Middle frontal gyrus (tissue), 1 donor: ENCODE measurements at regions not wholly inside any gene's neighbourhood (a gene's known extent, or its start where the extent isn't known, plus 50 kb on each side); places are given as distances from the start of the nearest gene placed in this dataset.

Source experiments
- DNase-seq: peaks from one replicate; pipeline ENCODE4 v3.0.0-alpha.2; 2015; ENCODE audit warnings: low spot score; ENCODE audit errors: extremely low spot score

DNA sequence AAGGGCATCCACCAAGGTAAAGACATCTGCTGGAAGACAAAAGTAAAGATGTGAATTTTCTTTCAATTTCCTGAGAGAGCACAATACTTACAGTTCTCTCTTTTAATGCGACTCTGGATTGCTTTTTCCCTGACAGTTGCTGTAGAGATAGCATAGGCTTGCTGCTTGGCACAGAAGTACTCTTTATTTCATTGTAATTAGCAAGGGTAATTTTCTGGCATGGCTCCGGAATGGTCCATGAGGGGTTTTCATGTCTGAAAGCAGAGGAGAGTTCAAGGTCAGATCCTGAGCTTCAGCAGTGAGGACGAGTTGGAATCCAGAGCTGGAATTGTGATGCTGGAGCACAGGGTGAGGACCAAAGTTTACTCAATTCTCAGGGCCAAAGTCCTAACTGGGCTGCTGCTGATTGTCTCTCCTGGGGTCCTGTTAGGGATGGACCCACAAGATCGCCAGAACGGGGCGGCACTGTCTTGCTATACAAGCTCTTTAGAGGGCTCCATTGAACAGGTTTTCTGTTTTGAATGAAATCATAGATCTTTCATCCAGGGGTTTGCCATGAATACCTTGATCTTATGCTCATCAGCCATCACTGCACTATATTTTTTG, 190.0 kb upstream of the MKI67 start:
- DNase-seq = no peak

DNA sequence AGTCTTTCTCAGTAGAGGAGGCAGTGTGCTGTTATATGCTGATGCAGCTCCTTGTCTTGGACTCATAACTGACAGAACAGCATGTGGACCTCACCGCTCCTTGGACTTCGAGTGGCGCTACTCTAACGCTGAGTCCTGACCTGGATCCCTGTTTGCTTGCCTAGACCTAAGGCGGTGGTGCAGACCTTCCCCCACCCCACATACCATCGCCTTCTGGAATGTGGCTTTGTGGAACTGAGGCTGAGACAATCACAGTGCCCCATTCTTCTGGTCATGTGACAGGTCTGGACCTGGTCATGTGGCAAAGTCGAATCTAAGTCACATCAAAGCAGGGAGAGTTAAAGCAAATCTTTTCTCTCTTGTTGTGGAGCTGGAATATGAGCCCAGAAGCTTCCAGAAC, 190.7 kb upstream of the MKI67 start:
- no peak for DNase-seq

DNA sequence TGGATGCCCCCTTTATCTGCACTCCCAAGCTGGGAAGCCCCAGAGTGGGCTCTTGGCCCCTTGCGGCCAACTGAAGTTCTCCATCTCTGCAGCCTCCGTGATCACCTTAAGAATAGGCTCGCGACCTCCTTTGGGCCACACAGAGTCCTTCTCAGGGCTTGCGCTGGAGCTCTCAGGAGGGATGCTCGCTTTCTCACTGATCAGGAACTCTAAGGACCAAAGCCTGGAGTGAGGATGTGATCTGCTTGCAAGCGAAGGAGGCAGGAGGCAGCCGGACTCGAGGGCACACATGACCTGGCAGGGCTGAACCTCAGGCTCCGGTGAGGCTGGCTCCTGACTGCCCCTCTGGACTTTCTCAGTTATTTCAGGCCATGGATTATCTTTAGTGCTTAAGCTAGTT, 192.1 kb upstream of the MKI67 start:
- no peak for DNase-seq

DNA sequence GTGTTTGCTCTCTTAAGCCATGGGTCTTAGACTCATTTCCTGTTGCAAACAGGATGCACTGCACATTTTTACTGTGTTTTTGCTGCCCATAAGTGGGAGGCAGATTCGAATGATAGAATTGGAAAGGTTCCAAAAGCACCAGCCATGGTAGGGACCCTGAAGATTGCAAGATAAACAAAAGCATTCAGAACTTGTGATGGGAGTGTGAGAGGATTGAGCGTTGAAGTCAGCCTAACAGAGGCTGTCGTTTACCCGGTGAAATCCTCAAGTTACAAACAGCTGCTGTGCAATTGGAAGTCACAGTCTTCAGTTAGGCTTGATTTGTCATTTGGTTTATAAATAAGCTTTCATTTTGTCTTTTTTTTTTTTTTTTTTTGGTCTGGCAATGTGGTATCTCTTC, 192.7 kb upstream of the MKI67 start:
- DNase-seq = no peak

DNA sequence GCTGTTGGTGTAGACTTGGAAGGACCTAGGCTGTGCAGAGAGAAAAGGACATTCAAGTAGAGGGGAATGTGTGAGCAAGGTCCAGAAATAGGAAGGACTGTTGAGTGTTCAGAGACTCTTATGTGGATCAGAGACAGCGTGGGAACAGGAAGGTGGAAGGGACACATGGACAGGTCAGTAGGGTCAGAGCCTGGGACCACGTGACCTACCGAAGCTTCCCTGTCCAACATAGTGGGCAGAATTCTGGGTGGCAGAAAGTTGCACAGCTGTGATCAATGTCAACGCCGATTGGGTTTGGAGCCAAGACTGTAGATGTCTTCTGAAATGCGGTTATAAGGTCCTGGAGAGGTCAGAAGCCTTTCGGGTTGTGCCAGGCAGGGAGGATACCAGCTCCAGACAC, 195.9 kb upstream of the MKI67 start:
- DNase-seq = no peak

DNA sequence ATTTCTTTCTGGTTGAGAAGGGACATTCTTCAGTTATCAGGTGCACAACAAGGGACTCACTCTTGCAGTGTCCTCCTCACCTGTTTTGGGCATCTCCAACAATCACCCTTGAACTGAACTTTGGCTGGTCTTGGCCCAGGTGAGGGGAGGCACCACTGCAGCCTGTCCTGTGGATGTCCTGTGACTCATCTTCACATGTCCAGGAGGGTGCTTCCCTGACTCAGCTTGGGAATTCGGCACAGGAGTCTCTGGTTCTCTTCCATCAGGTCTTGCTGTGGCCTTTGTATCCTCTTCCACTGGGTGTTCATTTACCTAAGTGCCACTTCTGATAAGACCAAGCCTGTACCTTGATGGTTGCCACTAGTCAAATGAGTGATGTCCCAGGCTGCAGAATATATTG, 196.7 kb upstream of the MKI67 start:
- no peak for DNase-seq

DNA sequence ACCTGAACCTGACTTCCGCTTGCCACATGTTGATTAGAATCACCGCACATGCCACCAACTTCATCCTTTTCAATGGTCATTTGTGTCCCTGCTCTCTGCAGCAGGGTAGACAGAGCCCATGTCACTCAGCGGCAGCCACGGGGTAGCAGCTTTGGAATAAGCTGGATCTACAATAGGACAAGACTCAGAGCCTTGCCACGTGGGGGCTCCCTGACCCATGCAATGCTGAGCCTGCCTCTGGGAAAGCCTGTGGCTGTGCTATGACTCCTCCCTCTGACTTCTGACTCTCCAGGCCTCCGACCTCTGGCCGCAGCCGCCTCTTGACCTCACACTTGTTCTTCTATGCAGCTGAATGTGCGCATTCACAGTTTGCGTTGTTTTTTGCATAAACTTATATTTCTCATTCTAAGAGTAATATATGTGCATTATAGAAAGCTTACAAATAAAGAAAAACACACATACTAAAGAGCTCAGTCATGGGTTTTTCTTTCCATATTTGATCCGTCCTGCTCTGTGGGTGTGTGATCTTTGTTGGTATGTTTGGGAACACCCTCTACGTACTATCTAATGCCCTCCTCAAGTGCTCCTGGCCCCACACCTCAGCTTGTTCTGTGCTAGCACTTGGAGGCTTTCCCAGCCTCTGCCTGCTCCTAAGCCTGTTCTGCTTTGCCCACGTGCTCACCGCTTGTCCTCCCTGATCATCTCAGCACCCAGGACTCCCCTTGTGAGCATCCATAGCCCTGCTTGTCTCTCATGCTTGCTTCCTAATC, 198.0 kb upstream of the MKI67 start:
- DNase-seq = no peak

DNA sequence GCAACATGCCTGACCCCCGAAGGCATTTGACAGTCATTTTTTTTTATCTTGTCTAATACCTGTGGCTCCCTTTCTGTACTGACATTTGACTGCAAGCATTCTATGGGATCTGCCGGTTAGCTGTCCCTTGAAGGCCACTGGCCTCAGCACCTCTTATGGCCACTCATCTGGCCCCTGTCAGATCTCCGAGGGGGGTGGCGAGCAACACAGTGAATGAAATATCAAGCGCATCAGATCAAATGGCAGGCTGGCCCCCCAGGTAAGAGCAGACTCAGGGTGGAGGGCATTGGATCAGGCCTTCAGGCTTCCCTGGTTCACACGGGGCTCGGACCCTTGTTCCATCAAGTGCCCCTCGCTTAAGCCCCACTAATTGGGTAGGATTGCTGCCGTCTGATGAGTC, 199.6 kb upstream of the MKI67 start:
- no peak for DNase-seq

DNA sequence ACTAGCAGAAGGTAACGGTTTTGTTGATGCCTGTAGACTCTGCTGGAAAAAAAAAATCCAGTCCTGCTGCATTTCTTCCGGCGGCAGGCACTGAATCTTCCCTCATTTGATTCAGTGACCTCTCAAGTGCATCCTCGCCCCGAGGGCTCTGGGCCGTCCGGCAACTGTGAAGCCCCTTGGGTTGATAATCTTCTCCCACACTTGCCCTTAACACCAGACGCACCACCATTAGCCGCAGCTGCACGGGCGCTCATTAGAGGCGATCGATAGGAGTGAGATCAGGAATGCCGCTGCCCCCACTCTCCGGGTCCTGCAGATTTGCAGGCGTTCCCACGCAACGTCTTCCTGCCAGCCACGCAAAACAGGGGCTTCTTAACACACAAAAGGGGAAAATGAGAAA, 200.0 kb upstream of the MKI67 start:
- DNase-seq = no peak

DNA sequence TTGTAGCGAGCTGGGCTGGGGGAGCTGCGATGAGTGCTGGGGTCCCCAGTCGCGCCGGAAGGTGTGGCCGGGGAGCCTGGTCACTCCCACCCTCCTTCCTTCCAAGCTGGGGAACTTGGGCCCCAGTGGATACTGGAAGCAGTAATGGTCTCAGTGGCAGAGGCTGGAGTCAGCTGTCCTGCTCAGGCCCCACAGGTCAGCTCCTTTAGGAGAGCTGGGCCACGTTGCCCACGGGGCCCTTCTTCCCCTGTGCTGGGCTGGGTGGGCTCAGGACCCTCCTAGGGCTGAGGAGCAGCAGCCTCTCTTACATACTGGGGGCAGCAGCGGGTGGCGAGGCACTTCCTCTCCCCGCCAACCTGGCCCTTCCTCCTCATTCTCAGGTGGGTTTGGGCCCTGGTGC, 200.6 kb upstream of the MKI67 start:
- no peak for DNase-seq

DNA sequence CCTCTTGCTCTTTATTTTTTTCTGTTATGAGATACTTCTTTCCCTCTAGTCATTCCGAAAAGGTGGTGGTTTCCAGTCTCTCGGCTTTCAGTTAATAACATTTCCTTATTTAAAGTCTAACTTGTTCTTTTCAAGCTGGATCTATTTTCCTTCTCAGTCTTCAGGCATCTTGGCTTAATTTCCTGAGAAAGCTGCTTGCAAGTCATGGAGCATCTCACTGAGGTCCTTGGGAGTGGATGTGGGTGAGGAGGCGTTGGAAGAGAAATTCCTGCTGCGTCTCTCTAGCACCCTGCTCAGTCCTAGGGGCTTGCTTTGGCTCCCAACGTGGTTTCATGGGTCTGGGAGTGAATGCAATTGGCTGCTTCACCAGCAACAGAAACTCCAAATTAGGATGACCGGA, 210.2 kb upstream of the MKI67 start:
- no peak for DNase-seq

DNA sequence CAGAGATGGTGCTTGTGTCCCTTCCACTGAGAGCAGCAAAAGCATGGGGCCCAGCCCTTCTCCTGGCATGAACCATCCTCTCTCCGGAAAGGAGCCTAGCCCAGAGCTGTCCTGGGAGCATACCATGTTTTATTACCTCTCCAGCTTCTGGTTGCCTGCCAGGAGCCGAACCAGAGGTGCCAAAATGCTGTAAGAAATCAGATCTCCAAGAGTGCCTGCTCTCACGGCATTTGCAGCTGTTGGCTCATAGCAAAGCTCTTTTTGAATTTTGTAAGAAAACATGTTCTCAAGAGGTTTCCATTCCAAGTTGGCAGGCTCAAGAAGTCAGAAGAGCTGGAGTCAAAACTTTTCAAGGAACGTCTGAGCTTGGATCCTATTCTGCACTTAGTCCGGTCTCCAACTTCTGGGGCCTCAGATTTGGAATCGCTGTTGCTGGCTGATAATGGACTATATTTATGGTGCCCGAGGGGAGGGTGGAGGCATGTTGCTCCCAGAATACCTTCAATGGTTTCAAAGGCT, 211.7 kb upstream of the MKI67 start:
- no peak for DNase-seq

DNA sequence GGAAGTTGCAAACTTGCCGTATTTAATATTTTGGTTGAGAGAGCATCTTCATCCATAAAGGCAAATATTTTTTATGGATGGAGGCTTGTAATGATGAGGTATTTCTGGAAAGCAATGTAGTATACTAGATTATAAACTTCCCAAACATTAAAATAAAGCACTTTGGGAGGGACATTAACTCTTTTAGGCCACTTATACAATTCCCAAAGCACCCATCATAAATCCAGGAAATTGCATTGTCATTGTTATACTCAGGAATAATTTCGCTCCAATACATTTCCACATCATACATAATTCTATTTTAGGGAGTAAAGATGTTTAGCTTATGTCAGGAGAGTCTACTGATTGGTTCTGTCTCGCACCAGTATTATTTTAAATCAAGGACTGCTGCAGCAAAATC, 212.7 kb upstream of the MKI67 start:
- no peak for DNase-seq

DNA sequence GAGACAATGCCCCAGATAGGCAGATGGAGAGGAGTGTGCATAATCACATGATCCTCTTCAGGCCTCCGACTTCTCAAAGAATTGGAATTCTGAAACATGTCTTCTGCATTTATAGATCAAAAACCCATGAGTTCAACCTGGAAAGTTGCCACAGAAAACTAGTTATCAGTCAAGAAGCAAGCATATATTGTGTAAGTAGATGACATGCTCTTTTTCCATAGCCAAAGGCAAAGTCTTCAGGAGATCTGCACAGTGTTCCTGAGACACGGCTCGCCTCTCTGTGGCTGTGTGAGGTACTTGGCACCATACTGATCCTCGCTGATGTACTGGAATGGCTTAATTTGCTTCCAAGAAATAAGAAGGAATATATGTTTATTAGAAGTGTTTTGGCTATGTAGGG, 213.5 kb upstream of the MKI67 start:
- DNase-seq = no peak

DNA sequence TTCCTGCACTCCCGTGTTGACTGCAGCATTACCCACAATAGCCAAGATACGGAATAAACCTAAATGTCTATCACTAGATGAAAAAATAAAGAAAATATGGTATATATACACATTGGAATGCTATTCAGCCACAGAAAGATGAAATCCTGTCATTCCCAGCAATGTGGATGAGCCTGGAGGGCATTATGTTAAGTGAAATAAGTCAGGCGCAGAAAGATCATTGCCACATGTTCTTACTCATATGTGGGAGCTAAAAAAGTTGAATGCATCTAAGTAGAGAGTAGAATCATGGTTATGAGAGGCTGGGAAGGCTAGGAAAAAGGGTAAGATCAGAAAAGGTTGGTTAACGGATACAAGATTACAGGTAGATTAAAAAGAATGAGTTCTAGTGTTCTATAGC, 219.1 kb upstream of the MKI67 start:
- no peak for DNase-seq

DNA sequence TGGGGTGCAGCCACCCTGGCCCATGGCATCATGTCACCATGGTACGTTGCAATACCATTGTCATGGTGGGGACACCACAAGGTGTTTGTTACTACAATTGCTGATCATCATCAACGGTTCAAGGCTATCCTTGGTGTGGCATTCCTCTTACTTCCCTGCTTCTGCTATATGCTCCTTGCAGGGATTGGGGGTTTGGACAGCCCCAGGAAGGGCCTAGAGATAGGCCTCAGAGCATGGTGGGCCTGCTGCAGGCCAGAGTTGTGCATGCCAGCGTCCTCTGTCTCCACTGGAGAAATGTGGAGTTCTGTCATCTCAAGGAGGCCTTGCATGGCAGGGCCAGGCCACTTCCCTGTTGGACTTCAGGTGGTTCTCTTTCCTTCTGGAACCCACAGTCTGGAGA, 234.6 kb upstream of the MKI67 start:
- no peak for DNase-seq

DNA sequence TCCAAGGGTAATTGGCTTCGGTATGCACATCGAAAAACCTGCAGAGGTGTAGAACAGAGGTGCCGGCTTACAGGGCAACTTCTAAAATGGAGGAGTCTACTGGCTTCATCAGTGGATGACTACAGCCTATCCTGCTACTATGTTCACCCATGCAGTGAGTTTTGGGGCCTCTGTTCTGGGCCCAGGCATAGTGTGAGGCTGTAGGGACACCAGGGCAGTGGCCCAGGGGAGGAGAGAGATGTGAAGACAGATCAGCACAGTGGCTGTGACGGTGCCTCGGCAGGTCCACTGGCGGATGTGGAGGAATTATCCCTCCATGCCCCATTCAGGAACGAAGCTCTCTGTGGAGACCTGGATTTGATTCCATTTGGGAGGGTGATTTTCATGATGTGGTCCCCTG, 235.3 kb upstream of the MKI67 start:
- no peak for DNase-seq

DNA sequence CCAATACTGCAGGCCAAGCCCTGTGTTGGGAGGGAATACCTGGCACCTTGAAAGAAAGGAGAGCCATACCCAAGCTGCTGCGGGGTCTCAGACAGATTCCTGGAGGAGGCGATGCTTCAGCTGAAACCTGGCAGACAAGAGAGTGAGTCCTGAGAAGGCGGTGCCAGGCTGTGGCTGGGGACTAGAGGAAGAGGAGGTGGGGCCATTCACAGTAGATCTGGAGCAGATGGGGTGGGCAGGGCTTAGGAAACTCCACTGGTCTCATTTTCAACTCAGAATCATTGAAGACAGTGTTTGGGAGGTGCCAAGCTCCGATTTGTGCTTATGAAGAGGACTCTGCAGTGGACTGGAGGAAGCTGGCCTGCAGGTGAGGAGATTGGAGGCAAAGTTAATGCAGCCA, 236.3 kb upstream of the MKI67 start:
- DNase-seq = no peak

DNA sequence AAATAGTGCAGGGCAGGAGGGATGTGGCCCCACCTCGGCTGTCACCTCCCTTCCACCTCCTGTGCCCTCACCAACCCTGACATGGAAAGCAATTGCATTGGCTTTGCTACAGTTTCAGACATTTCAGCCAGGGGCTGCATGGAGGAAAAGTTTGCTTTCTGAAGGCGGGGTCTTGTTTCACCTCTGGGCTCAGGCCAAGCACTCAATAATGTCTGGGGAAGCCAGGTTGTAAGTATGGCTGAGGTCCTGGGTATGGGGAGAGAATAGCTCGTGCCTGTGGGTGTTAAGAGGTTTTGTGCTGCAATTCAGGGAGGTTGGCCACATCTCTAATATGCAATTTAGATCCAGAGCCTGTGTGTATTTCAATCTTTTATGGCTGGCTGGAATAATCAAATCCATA, 238.4 kb upstream of the MKI67 start:
- no peak for DNase-seq

DNA sequence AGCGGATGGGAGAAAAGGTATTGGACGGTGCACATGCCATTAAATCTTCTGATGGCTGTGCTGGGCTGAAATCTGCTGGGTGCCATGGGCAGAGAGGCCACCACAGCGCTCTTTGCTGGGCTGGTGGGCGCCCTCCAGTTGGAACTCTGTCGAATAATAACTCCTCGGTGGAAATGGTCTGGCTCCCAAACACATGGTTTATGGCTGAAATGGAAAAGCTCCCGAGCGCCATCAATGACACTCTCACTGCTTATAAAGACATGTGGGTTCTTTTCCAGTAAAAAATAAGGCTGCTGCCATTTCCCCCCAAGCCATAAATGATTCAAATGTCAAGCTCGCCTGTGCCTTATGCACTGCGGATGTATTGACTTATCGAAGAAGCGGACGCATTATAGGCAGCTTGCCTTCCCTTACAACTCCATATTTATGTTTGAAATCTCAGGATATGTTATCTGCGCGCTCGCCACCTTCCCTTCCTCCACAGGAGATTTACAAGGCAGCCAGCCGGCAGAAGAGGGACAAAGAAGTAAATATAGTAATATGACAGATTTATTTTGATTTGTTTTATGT, 239.0 kb upstream of the MKI67 start:
- no peak for DNase-seq

DNA sequence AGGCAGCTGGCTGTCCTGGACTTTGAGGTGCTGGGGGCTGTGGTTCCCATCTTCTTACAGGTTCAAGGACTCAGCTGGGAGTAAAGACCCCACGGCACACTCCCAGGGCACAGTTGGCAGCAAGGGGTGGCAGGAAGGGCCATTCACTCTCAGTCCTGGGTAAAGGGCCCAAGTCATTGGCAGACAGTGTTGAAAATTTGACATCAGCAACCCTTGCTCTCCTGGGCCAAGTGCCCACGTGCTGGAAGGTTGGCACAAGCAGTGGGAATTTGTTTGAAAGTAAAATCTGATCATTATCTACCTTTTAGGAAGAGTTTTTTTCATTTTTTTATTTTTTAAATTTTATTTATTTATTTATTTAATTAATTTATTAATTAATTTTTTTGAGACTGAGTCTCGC, 241.6 kb upstream of the MKI67 start:
- no peak for DNase-seq

DNA sequence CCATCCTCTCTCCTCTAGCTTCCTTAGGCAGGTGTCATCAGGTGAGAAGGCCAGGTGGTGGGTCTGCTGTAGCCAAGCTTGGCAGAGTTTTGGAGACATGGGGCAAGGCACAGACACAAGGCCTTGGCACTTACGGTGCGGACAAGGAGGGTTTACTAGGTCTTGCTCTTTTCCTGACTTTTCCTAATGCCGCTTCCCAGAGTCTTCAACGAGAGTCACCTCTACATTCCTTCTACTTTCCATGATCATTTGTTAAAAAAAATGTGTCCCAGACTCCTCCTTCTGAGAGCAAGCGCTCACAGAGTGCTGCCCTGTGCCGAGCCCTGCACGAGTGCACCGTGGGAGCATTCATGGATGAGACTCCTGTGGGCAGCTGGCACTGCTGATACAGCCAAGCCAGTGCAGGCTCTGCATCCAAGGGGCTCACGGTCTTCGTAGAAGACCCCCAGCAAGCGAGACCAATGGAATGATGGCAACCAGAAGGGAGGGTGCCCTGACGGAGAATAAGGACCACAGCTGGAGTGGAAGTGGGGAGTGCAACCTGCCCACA, 243.0 kb upstream of the MKI67 start:
- no peak for DNase-seq
